Hematopoietic multipotent progenitor cell treated with erythropoietin and hydrocortisone succinate and interleukin-3 and kit ligand, for 8 days (in vitro differentiated cells): ENCODE measurements at regions not wholly inside any gene's neighbourhood (a gene's known extent, or its start where the extent isn't known, plus 50 kb on each side); places are given as distances from the start of the nearest gene placed in this dataset.

Experiments used
- DNase-seq: peaks from one replicate; pipeline ENCODE4 v3.0.0-alpha.2; 2015

- DNase-seq = no peak
Measured at GRCh38 chr2:234763002-234763873, 188.6 kb upstream of the SH3BP4 start.

- DNase-seq = no peak
Measured at GRCh38 chr2:234761910-234762309, 189.9 kb upstream of the SH3BP4 start.

GRCh38 chr2:234754126-234754525, 197.7 kb upstream of the SH3BP4 start:
- DNase-seq = no peak

GRCh38 chr2:234753701-234754100, 198.1 kb upstream of the SH3BP4 start:
- DNase-seq = no peak

- DNase-seq = no peak
Measured at GRCh38 chr2:234752966-234753365, 198.9 kb upstream of the SH3BP4 start.

GRCh38 chr2:234751275-234751973, 200.4 kb upstream of the SH3BP4 start:
- no peak for DNase-seq

GRCh38 chr2:234747833-234748559, 203.8 kb upstream of the SH3BP4 start:
- DNase-seq = no peak

GRCh38 chr2:234747032-234747431, 204.8 kb upstream of the SH3BP4 start:
- no peak for DNase-seq

- DNase-seq = no peak
Measured at GRCh38 chr2:234745347-234745746, 206.5 kb upstream of the SH3BP4 start.

- no peak for DNase-seq
Measured at GRCh38 chr2:234741976-234742375, 209.8 kb upstream of the SH3BP4 start.

GRCh38 chr2:234739061-234739460, 212.8 kb upstream of the SH3BP4 start:
- DNase-seq = no peak

GRCh38 chr2:234735829-234736228, 216.0 kb upstream of the SH3BP4 start:
- DNase-seq = no peak

GRCh38 chr2:234733795-234734600, 217.8 kb upstream of the SH3BP4 start:
- DNase-seq = no peak

GRCh38 chr2:234733093-234733489, 218.7 kb upstream of the SH3BP4 start:
- no peak for DNase-seq

GRCh38 chr2:234732404-234733092, 219.3 kb upstream of the SH3BP4 start:
- no peak for DNase-seq

- DNase-seq = no peak
Measured at GRCh38 chr2:234731236-234731635, 220.6 kb upstream of the SH3BP4 start.

- DNase-seq = no peak
Measured at GRCh38 chr2:234730066-234730640, 221.7 kb upstream of the SH3BP4 start.

- no peak for DNase-seq
Measured at GRCh38 chr2:234725528-234726264, 226.1 kb upstream of the SH3BP4 start.

GRCh38 chr2:234724850-234725249, 227.0 kb upstream of the SH3BP4 start:
- no peak for DNase-seq

GRCh38 chr2:234723400-234723799, 226.5 kb upstream of the ARL4C start:
- DNase-seq = no peak

GRCh38 chr2:234722176-234722575, 225.3 kb upstream of the ARL4C start:
- no peak for DNase-seq
